H9 (cell line): ENCODE measurements at regions not wholly inside any gene's neighbourhood (a gene's known extent, or its start where the extent isn't known, plus 50 kb on each side); places are given as distances from the start of the nearest gene placed in this dataset.

ENCODE experiments used
- DNase-seq: peaks from one replicate; pipeline ENCODE4 v3.0.0-alpha.2; 2017
- H2AFZ ChIP-seq: one replicate; pipeline ENCODE4 v1.6.1; 2013; ENCODE audit warnings: mild to moderate bottlenecking, low read length, control low read depth, moderate library complexity
- H2AK5ac ChIP-seq: 2 replicates; pipeline ENCODE4 v1.6.1; 2013; ENCODE audit warnings: low read length, control low read depth, mixed read lengths; ENCODE audit not compliant: insufficient read length
- H2BK120ac ChIP-seq: one replicate; pipeline ENCODE4 v1.6.1; 2013; ENCODE audit warnings: low read depth, mild to moderate bottlenecking, low read length, control low read depth, inconsistent platforms; ENCODE audit not compliant: poor library complexity, severe bottlenecking
- H2BK12ac ChIP-seq: 2 replicates; pipeline ENCODE4 v1.6.1; 2013; ENCODE audit warnings: low read length, control low read depth, mixed read lengths, low read depth; ENCODE audit not compliant: insufficient read length
- H2BK15ac ChIP-seq: 2 replicates; pipeline ENCODE4 v1.6.1; 2013; ENCODE audit warnings: low read depth, low read length, control low read depth
- H2BK20ac ChIP-seq: one replicate; pipeline ENCODE4 v1.6.1; 2013; ENCODE audit warnings: low read depth, mild to moderate bottlenecking, low read length, control low read depth, inconsistent platforms; ENCODE audit not compliant: poor library complexity, severe bottlenecking
- H2BK5ac ChIP-seq: 2 replicates; pipeline ENCODE4 v1.6.1; 2013; ENCODE audit warnings: low read length, control low read depth, mixed read lengths; ENCODE audit not compliant: insufficient read length
- H3K14ac ChIP-seq: 2 replicates; pipeline ENCODE4 v1.6.1; 2013; ENCODE audit warnings: low read length, control low read depth; ENCODE audit not compliant: insufficient read depth
- H3K18ac ChIP-seq: 2 replicates; pipeline ENCODE4 v1.6.1; 2013; ENCODE audit warnings: low read depth, mild to moderate bottlenecking, mixed read lengths, low read length, control low read depth; ENCODE audit not compliant: insufficient read length
- H3K23ac ChIP-seq: 2 replicates; pipeline ENCODE4 v1.6.1; 2013; ENCODE audit warnings: low read length, control low read depth, mixed read lengths, low read depth; ENCODE audit not compliant: insufficient read length
- H3K23me2 ChIP-seq: 2 replicates; pipeline ENCODE4 v1.6.1; 2013; ENCODE audit warnings: low read depth, mild to moderate bottlenecking, mixed read lengths, low read length, control low read depth; ENCODE audit not compliant: insufficient read length, poor library complexity, severe bottlenecking
- H3K27ac ChIP-seq: 2 replicates; pipeline ENCODE4 v1.5.1; 2013; ENCODE audit warnings: low read length, control low read depth, mixed read lengths, low read depth; ENCODE audit not compliant: insufficient read length
- H3K27me3 ChIP-seq: 2 replicates; pipeline ENCODE4 v1.6.1; 2013; ENCODE audit warnings: low read length, control low read depth, inconsistent platforms; ENCODE audit not compliant: insufficient read depth
- H3K4ac ChIP-seq: 2 replicates; pipeline ENCODE4 v1.6.1; 2013; ENCODE audit warnings: low read depth, mild to moderate bottlenecking, control low read depth, inconsistent platforms, low read length, moderate library complexity
- H3K4me1 ChIP-seq: 2 replicates; pipeline ENCODE4 v1.6.1; 2013; ENCODE audit warnings: low read length, control low read depth, inconsistent platforms; ENCODE audit not compliant: insufficient read depth
- H3K4me2 ChIP-seq: 2 replicates; pipeline ENCODE4 v1.6.1; 2013; ENCODE audit warnings: low read length, control low read depth, mixed read lengths; ENCODE audit not compliant: insufficient read length, insufficient read depth
- H3K56ac ChIP-seq: 2 replicates; pipeline ENCODE4 v1.6.1; 2013; ENCODE audit warnings: low read depth, mild to moderate bottlenecking, mixed read lengths, low read length, control low read depth; ENCODE audit not compliant: insufficient read length
- H3K79me1 ChIP-seq: 2 replicates; pipeline ENCODE4 v1.6.1; 2013; ENCODE audit warnings: low read depth, mild to moderate bottlenecking, moderate library complexity, low read length, control low read depth, inconsistent platforms; ENCODE audit not compliant: insufficient read depth, poor library complexity, severe bottlenecking
- H3K79me2 ChIP-seq: 2 replicates; pipeline ENCODE4 v1.6.1; 2013; ENCODE audit warnings: low read length, control low read depth, inconsistent platforms; ENCODE audit not compliant: insufficient read depth
- H3K9ac ChIP-seq: 2 replicates; pipeline ENCODE4 v1.6.1; 2013; ENCODE audit warnings: low read length, control low read depth, mixed read lengths; ENCODE audit not compliant: insufficient read length; ENCODE audit errors: extremely low read depth
- H3K9me3 ChIP-seq: one replicate; pipeline ENCODE4 v1.6.1; 2013; ENCODE audit warnings: low read depth, low read length, inconsistent platforms; ENCODE audit not compliant: control insufficient read depth
- H3T11ph ChIP-seq: one replicate; pipeline ENCODE4 v1.6.1; 2013; ENCODE audit warnings: mild to moderate bottlenecking, low read length, control low read depth, inconsistent platforms
- H4K20me1 ChIP-seq: one replicate; pipeline ENCODE4 v1.6.1; 2013; ENCODE audit not compliant: control insufficient read depth, insufficient read length, insufficient read depth
- H4K5ac ChIP-seq: 2 replicates; pipeline ENCODE4 v1.6.1; 2013; ENCODE audit warnings: low read depth, mild to moderate bottlenecking, mixed read lengths, low read length, control low read depth; ENCODE audit not compliant: insufficient read length
- H4K8ac ChIP-seq: replicated peaks from 2 replicates; pipeline ENCODE4 v1.6.1; 2013; ENCODE audit warnings: low read length, control low read depth, mixed read lengths, low read depth; ENCODE audit not compliant: insufficient read length
- H4K91ac ChIP-seq: 2 replicates; pipeline ENCODE4 v1.6.1; 2013; ENCODE audit warnings: low read depth, mild to moderate bottlenecking, moderate library complexity, mixed read lengths, low read length, control low read depth; ENCODE audit not compliant: insufficient read length
- H3K27ac Mint-ChIP-seq, 3 experiments: 2 replicates in 2 of 3; 3 replicates in 1 of 3; pipeline ENCODE4 v1.8.0; 2020 to 2021; ENCODE audit warnings: mixed read lengths in 3 of 3, mild to moderate bottlenecking in 1 of 3, moderate library complexity in 1 of 3
- H3K27me3 Mint-ChIP-seq: 2 replicates; pipeline ENCODE4 v1.8.0; 2021; ENCODE audit warnings: low read depth, mild to moderate bottlenecking, moderate library complexity, mixed read lengths
- H3K36me3 Mint-ChIP-seq, 3 experiments: 2 replicates in 2 of 3; 3 replicates in 1 of 3; pipeline ENCODE4 v1.8.0; 2020 to 2021; ENCODE audit warnings: low read depth in 3 of 3, mixed read lengths in 3 of 3; ENCODE audit not compliant: insufficient read depth in 1 of 3
- H3K4me1 Mint-ChIP-seq, 2 experiments: 2 replicates each; pipeline ENCODE4 v1.8.0; 2020; ENCODE audit warnings: mixed read lengths in 2 of 2
- H3K4me3 Mint-ChIP-seq, 2 experiments: 2 replicates in 1 of 2; 3 replicates in 1 of 2; pipeline ENCODE4 v1.8.0; 2020 to 2021; ENCODE audit warnings: mild to moderate bottlenecking in 2 of 2, mixed read lengths in 2 of 2, moderate library complexity in 1 of 2
- H3K9me3 Mint-ChIP-seq, 2 experiments: 2 replicates in 1 of 2; 3 replicates in 1 of 2; pipeline ENCODE4 v1.8.0; 2020; ENCODE audit warnings: mild to moderate bottlenecking in 2 of 2, mixed read lengths in 2 of 2, moderate library complexity in 1 of 2
- CTCF ChIP-seq: fragments of 200-600 bp; sonication (generic); conservative IDR thresholded peaks from 3 replicates; pipeline ENCODE4 v1.8.0; 2021; ENCODE audit warnings: antibody characterized with exemption, mild to moderate bottlenecking
- WGBS: extraction: QIAGEN DNeasy Blood & Tissue Kit; methylation state at CpG from one replicate; pipeline ENCODE4 v1.1.7; 2013; ENCODE audit warnings: missing lambda C conversion rate, low lambda C conversion rate, mixed read lengths; ENCODE audit not compliant: insufficient read length; ENCODE audit errors: extremely low coverage; 5-methylcytosine and 5-hydroxymethylcytosine counted together

- no peak overlapping the region for H3K56ac ChIP-seq
- no peak overlapping the region for H4K8ac ChIP-seq
- no peak overlapping the region for H3K4me3 Mint-ChIP-seq
- no peak for DNase-seq
- no peaks in the 10 kb centered on the region; a peak in 2 of 5 replicates for H3K9me3 Mint-ChIP-seq
- H2AK5ac ChIP-seq = no peak overlapping the region
- no peaks in the 10 kb centered on the region for H3K79me2 ChIP-seq
- no peak overlapping the region for H3K4ac ChIP-seq
- no peak overlapping the region for H3K27ac ChIP-seq
- no peak overlapping the region for H2BK5ac ChIP-seq
- H3K9ac ChIP-seq = no peak overlapping the region
- H4K20me1 ChIP-seq = no peaks in the 10 kb centered on the region
- H2BK12ac ChIP-seq = no peak overlapping the region
- H3K23me2 ChIP-seq = no peaks in the 10 kb centered on the region
- no peak overlapping the region for H2BK120ac ChIP-seq
- no peaks in the 10 kb centered on the region for H3K9me3 ChIP-seq
- H3K36me3 Mint-ChIP-seq = no peaks in the 10 kb centered on the region
- no peak overlapping the region for H3K14ac ChIP-seq
- no peak overlapping the region for H2AFZ ChIP-seq
- H3K27me3 Mint-ChIP-seq = no peaks in the 10 kb centered on the region
- no peak overlapping the region for H2BK15ac ChIP-seq
- no peak overlapping the region for H3K4me2 ChIP-seq
- no peak overlapping the region for H3K27ac Mint-ChIP-seq
- H2BK20ac ChIP-seq = no peak overlapping the region
- H3T11ph ChIP-seq = no peak overlapping the region
- H3K4me1 ChIP-seq = no peaks in the 10 kb centered on the region
- H3K18ac ChIP-seq = no peak overlapping the region
- no peak for TF ChIP-seq CTCF
- no peak overlapping the region for H4K5ac ChIP-seq
- H3K79me1 ChIP-seq = no peaks in the 10 kb centered on the region
- WGBS = no CpG with 5 or more reads among the region's 4 CpGs
- H3K23ac ChIP-seq = no peak overlapping the region
- no peak overlapping the region for H4K91ac ChIP-seq
- H3K4me1 Mint-ChIP-seq = no peaks in the 10 kb centered on the region; a peak in 1 of 4 replicates
- H3K27me3 ChIP-seq = no peaks in the 10 kb centered on the region
Measured at GRCh38 chr3:5733995-5734394, 546.5 kb downstream of the EDEM1 start.
